SHP77 treated with DMSO at 0.1 percent for 48 hours (cell line): ENCODE measurements at regions not wholly inside any gene's neighbourhood (a gene's known extent, or its start where the extent isn't known, plus 50 kb on each side); places are given as distances from the start of the nearest gene placed in this dataset.
"Not testable (repeated sequence)": the region's sequence is repeated elsewhere in the genome, so short reads cannot be mapped to it uniquely, and the experiment has no call there.

Experiments
- DNase-seq: peaks from one replicate; lab custom pipeline; 2025; lab: John Stamatoyannopoulos, UW

DNA sequence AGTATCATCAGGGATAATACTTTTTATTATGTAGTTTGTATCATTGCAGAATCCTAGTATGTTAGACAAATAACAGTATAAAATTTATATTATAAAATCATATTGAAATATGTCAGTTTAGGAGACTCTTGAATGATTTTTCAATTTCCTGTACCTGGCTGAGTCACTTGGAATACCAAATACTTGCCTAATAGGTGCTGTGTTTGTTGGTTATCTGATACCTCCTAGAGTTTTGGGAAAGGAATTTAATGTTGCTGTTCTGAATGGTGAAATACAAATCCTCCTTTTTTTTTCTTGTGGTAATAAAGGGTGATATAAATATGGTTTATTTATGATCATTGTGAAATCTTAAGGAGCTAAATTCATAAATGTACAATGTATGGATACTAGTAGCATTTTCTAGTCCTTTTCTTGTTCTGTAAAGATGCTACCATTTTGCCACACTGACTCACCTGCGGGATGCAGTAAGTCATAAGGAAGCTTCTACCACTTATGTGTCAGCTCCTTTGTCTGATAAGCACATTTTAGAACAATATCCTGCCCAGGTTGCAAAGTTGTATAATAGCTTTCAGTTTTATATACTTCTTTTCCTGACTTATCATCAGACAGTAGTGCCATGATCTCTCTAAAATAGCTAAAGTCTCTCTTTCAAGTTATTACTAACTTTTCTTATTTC, 465.5 kb downstream of the XIRP2 start:
- DNase-seq = no peak

DNA sequence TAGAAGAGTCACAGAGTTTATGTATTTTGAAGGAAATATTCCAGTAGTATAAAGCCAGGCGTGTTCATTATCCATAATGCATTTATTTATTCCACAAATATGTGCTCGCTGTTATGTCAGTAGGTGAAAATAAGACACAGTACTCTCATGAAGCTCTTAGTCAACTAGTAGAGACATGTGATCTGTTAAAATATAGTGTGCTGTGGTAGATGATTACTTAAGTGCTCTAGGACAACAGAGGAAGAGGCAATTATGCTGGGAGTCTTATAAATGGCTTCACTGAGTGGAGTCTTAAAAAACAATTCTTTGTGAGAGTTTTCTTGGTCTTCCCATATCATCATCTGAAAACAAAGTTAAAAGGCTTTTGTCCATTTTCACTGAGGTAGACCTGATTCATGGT, 457.3 kb downstream of the XIRP2 start:
- no peak for DNase-seq

DNA sequence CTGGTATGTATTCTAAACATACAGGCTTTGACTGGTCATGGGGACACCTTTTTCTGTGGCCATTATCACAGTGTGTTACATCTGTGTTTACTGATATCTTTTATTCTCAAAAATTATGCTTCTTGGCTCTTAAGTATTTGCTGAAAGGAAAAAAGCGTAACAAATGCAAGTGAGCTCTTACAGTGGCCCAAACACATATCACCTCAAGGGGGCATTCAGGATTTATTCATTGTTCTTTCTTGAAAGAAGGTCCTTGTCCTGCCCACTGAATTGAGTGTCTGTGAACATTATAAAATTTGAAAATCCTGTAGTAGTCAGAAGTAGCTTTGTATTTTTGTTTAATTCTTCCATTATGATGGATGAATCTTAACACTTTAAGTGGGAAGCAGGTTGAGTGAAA, 454.5 kb downstream of the XIRP2 start:
- DNase-seq = no peak

DNA sequence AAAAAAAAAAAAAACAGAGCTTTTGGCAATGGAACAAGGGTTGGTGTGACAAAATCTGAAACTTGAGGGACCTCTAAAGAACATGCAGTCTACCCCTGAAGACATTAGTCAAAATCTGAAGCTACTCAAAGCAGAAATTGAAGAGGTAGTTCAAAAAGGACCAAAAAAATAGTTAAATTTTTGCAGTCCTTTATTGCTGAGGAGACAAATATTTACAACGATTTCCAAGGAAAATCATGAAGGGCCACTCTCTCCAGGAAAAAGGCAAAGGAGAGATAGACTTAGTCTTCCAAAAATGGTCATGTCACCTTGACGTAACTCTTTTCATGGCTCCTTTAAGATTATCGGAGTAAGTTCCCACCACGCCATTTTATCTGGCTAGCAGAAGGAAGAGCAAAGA, 452.0 kb downstream of the XIRP2 start:
- DNase-seq = no peak

DNA sequence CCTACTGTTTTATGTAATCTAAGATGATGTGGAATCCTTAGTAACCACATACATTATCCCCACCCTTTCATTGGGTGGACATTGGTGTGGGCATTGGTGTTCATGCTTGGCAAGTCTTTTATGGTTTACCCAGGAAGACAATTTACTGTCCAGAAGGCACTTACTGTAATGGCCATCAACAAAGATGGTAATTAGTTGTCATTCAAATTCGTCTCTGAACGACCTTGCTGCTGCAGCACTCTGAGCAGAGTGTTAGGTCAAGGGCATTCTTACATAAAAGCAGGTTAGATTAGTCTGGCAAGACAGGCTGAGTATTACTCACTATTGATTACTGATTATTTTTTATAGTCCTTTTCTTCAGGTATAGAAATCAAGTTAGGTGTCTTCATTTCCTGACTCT, 447.9 kb downstream of the XIRP2 start:
- no peak for DNase-seq

DNA sequence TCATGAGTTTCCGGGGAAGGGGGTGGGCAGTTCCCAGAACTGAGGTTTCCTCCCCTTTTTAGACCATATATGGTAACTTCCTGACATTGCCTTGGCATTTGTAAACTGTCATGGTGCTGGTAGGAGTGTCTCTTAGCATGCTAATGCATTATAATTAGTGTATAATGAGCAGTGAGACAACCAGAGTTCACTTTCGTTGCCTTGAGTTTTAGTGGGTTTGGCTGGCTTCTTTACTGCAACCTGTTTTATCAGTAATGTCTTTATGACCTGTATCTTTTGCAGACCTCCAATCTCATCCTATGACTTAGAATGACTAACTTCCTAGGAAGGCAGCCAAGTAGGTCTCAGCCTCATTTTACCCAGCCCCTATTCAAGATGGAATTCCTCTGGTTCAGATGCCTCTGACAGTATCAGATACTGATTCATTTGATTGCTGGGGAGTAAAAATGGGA, 447.3 kb downstream of the XIRP2 start:
- no peak for DNase-seq

DNA sequence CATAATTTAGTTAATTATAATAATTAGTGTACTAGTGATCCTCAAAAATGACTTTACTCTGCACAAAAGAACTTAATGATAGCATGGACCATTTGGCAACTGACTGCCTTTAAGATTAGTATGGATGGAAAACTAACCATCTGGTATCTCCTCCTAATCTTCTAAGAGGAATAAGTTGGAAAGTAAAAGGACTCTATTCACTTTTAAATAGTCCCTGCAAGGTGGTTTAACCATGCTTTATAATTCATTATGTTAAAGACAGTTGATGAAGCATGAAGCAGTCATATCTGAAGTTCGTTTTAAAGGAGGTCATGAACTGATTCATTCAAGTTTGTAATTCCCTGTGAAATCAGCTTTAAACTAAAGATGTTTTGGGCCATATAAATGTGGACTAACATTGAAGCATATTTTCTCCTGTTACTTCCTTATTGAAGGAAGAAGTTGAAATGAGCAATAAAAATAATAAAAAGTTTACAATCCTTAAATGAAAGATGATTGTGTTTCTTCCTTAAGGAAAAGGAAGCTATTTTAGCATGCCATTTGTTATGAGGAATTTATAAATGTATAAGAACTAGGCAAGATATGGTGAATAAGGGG, 446.0 kb downstream of the XIRP2 start:
- DNase-seq = no peak

DNA sequence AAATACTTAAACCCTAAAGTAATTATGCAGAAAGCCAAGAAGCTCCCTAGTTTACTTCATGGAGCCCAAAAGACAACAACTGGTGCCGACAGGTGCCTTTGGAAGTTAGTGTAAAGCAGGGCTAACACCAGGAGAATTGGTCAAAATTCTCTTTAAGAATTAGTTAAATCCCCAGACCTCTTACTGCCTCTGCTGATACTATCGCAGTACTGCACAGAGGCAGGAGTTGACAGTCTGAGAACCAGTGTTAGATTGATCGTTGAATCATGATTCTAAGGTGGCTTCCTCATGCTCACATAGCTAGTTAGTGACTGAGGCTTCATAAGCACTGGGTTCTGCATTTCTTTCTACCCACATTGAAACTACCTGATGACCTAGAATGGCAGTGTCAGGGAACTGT, 445.0 kb downstream of the XIRP2 start:
- DNase-seq = no peak

DNA sequence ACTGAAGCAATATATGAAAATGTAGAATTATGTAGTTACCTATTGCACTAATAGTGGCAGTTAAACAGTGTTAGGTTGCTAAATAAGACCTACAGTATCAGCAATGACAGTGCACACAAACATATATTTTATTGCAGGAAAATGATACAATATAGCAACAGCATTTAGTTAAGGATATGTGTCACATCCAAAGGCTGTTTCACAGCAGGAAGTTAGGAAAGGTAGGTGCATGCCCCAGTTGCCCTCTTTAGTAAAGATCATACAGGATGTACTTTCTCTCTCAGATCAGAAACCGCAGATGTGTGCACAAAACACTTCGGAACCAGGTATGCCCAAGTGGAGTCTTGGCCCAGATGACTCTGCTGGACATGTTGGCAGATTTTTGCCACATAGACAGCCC, 444.1 kb downstream of the XIRP2 start:
- DNase-seq = no peak

DNA sequence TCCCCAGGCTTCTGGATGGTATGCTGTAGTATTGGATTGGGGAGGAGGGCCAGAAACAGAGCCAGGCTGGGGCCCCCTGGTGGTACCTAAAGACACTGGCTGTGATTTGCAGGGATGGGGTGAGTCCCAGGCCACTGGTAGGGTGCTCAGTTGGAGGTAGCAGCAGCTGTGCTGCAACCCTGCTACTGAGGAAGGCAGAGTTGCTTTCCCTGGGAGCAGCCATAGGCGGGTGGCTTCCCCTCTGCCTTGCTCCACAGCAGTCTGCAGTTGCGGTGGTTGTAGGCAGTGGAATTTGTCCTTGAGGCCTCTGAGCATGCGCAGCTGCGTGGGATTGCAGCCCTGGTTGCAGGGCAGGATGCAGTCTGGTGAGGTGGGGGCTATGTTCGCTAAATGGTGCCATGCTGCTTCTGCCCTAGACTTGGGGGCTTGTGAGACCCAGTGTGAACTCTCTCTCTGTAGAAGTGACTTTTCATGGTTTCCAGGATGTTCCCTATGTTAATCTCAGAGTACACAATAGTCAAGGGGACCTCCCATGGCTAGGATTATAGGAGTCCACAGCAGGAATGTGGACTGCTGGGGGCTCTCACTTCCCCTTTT, 443.5 kb downstream of the XIRP2 start:
- no peak for DNase-seq

DNA sequence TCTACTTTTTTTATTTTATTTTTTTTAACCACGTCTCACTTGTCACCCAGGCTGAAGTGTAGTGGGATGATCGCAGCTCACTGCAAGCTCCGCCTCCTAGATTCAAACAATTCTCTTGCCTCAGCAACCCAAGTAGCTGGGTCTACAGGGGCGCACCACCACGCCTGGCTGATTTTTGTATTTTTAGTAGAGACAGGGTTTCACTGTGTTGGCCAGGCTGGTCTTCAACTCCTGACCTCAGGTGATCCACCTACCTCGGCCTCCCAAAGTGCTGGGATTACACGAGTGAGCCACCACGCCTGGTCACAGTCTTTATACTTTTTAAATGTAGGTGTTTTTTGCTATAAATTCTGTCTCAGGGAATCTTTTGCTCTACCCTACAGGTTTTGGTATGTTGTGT, 440.5 kb downstream of the XIRP2 start:
- DNase-seq = not testable (repeated sequence)

DNA sequence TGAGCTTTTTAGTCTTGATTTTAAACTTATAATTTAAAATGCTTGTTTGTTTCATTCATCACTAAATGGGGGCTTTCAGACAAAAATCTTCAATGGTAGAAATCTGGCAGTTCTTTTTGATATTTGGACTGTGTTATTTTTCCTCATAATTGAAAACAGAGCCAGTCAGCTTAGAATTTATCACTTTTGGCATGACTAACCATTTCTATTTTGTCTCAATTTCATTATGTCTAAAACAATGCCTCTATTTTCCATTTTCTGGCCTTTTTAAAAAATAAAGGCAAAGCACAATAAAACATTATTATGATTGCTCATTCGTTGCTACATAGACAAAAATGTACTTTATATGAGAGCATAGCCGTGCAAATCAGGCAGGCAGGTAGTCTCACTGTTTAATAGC, 434.5 kb downstream of the XIRP2 start:
- DNase-seq = no peak

DNA sequence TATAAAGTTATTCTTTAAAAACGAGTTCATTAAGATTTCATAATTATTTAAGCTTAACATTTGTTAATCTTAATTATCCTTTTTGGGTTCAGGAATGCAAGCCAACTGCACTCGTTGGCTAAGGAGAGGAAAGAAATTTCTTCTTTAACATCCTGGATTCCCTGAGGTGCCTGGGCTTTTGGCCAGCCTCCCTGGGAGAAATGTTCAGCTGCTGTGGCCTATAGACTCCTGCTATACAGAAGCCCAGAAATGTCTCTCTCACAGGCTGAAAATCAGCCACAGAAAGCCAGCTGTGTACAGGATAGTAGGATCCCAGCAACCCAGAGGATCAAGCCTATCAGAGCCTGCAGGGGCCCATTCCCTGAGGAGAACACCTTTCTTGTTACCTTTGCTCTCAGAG, 430.3 kb downstream of the XIRP2 start:
- DNase-seq = no peak

DNA sequence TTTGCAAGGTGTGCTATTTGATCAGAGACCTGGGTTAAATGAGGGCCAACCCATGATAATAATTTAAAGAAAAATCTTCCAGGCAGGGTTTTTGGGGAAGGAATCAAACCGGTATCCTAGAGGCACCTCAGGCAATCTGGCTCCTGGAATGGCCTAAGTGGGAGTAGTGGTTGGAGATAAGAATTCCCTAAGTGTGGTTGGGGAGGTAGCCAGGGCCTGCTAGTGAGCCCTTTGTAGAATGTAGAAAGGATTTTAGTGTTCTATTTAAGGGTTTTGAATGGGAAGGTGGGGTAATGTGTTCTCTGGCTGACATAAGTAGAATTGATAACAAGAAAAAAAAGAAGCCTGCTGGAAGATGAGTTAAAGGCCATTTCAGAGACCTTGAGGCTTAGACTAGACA, 422.2 kb downstream of the XIRP2 start:
- no peak for DNase-seq
